Lung (tissue), 11 donors: ENCODE measurements at regions not wholly inside any gene's neighbourhood (a gene's known extent, or its start where the extent isn't known, plus 50 kb on each side); places are given as distances from the start of the nearest gene placed in this dataset.

Source experiments
- ATAC-seq: fragments of 200-7000 bp; cut with Tn5 transposase; one replicate; pipeline ENCODE4 v1.9.1; 2020; ENCODE audit warnings: moderate number of reproducible peaks; ENCODE audit not compliant: insufficient read depth, low FRiP score
- DNase-seq, 3 donors: peaks; one replicate each; pipeline ENCODE4 v3.0.0-alpha.2; 2013 to 2017
- H3K27ac ChIP-seq, 2 donors: one replicate each; pipeline ENCODE4 v1.5.1; 2013; ENCODE audit warnings: mild to moderate bottlenecking in 2 of 2, moderate library complexity in 2 of 2, control low read depth in 1 of 2, inconsistent platforms in 1 of 2, low read depth in 1 of 2, low read length in 1 of 2
- H3K27me3 ChIP-seq, 3 donors: one replicate each; pipeline ENCODE4 v1.5.1; 2013; ENCODE audit warnings: low read length in 2 of 3; ENCODE audit not compliant: control insufficient read depth in 3 of 3, insufficient read depth in 3 of 3
- H3K36me3 ChIP-seq, 4 donors: one replicate each; pipeline ENCODE4 v1.5.1; 2013; ENCODE audit warnings: low read length in 4 of 4, mild to moderate bottlenecking in 1 of 4, moderate library complexity in 1 of 4; ENCODE audit not compliant: control insufficient read depth in 4 of 4, insufficient read depth in 4 of 4
- H3K4me1 ChIP-seq, 5 donors: one replicate each; pipeline ENCODE4 v1.5.1; 2013; ENCODE audit warnings: low read length in 5 of 5, mild to moderate bottlenecking in 2 of 5, moderate library complexity in 1 of 5; ENCODE audit not compliant: control insufficient read depth in 5 of 5, insufficient read depth in 5 of 5
- H3K4me3 ChIP-seq: one replicate; pipeline ENCODE4 v1.5.1; 2013; ENCODE audit warnings: mild to moderate bottlenecking, control low read depth, moderate library complexity
- H3K9ac ChIP-seq, 2 donors: one replicate each; pipeline ENCODE4 v1.5.1; 2013; ENCODE audit warnings: low read length in 2 of 2, control low read depth in 1 of 2; ENCODE audit not compliant: insufficient read depth in 1 of 2
- H3K9me3 ChIP-seq, 4 donors: one replicate each; pipeline ENCODE4 v1.5.1; 2013; ENCODE audit warnings: low read length in 3 of 4, mild to moderate bottlenecking in 1 of 4, moderate library complexity in 1 of 4; ENCODE audit not compliant: control insufficient read depth in 4 of 4, insufficient read depth in 3 of 4
- WGBS, 2 donors: extraction: QIAGEN DNeasy Blood & Tissue Kit; methylation state at CpG; one replicate each; pipeline ENCODE4 v1.1.7; 2013; 5-methylcytosine and 5-hydroxymethylcytosine counted together
- TF ChIP-seq, protein P1 (sequence below): IDR thresholded peaks from 2 replicates; pipeline ENCODE4 v1.5.1; 2012; ENCODE audit warnings: mild to moderate bottlenecking; ENCODE audit errors: control extremely low read depth, extremely low read depth
- donor health status: control.
- donor health status: control.
- donor health status: Bipolar disorder and iron deficiency.
- donor health status: healthy.
- donor health status: DM: yes; HTN: yes; CAD: no.

DNA sequence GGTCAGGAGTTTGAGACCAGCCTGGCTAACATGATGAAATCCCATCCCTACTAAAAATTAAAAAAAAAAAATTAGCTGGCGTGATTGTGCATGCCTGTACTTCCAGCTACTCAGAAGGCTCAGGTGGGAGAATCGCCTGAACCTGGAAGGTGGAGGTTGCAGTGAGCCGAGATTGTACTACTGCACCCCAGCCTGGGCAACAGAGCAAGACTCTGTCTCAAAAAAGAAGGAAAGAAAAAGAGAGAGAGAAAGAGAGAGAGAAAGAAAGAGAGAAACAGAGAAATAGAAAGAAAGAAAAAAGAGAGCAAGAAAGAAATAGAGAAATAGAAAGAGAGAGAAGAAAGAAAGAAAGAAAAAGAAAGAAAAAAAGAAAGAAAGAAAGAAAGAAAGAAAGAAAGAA, 292.8 kb upstream of the KLF6 start:
- ATAC-seq (no peak), DNase-seq (no peak)
- Histone ChIP-seq H3K36me3 (no peaks in the 10 kb centered on the region), H3K9ac (no peak overlapping the region), H3K9me3 (no peaks in the 10 kb centered on the region), H3K4me1 (peaks cover 0 to 9% (median 4%) of the 10 kb centered on the region in 5 donors), H3K27me3 (no peaks in the 10 kb centered on the region), H3K4me3 (no peak overlapping the region), H3K27ac (no peak overlapping the region)
- WGBS, 2 donors, result 92 to 97% methylated on average over 3 of the region's 3 CpGs
- TF ChIP-seq, protein P1, sequence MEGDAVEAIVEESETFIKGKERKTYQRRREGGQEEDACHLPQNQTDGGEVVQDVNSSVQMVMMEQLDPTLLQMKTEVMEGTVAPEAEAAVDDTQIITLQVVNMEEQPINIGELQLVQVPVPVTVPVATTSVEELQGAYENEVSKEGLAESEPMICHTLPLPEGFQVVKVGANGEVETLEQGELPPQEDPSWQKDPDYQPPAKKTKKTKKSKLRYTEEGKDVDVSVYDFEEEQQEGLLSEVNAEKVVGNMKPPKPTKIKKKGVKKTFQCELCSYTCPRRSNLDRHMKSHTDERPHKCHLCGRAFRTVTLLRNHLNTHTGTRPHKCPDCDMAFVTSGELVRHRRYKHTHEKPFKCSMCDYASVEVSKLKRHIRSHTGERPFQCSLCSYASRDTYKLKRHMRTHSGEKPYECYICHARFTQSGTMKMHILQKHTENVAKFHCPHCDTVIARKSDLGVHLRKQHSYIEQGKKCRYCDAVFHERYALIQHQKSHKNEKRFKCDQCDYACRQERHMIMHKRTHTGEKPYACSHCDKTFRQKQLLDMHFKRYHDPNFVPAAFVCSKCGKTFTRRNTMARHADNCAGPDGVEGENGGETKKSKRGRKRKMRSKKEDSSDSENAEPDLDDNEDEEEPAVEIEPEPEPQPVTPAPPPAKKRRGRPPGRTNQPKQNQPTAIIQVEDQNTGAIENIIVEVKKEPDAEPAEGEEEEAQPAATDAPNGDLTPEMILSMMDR, result no peak

DNA sequence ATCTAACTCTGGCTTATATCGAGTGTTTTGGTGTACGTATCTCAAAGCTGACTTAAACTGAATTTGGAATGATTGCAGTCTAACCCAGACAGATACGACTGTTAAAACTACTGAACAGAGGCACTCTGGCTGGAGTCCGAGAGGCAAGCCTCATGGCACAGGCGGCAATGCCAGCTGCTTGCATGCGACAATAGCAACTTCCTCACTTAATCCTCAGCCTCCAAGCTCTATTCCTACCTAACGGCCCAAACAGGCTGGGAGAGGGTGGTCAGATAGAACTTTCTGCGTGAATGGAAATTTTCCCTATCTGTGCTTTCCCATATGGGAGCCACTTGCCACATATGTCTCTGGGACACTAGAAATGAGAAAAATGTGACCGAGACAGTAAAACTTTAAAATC, 292.0 kb upstream of the KLF6 start:
- ATAC-seq, result no peak
- TF ChIP-seq, protein P1, result no peak
- H3K4me3 ChIP-seq, result no peak overlapping the region
- no peaks in the 10 kb centered on the region for H3K36me3 ChIP-seq
- H3K4me1 ChIP-seq, result peaks cover 0 to 5% (median 4%) of the 10 kb centered on the region in 5 donors
- no peaks in the 10 kb centered on the region for H3K9me3 ChIP-seq
- WGBS, 2 donors, result 95 to 96% methylated on average over 9 of the region's 9 CpGs
- no peaks in the 10 kb centered on the region for H3K27me3 ChIP-seq
- no peak overlapping the region for H3K27ac ChIP-seq
- no peak for DNase-seq
- no peak overlapping the region for H3K9ac ChIP-seq

DNA sequence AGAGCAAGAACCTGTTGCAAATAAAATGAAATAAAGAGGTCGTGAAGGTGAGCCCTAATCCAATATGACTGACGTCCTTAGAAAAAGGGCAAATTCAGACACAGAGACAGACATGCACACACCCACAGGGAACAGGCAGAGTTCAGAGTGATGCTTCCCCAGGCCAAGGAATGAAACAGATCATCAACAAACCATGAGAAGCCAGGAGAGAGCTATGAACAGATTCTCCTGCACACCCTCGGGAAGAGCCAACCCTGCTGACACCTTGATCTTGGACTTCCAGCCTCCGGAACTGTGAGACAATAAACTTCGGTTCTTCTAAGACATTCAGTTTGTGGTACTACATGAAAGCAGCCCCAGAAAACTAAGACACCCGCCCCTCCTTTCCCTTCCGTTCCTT, 290.4 kb upstream of the KLF6 start:
- no peak overlapping the region for H3K4me3 ChIP-seq
- H3K9me3 ChIP-seq, result no peaks in the 10 kb centered on the region
- H3K36me3 ChIP-seq, result no peaks in the 10 kb centered on the region
- H3K4me1 ChIP-seq, result peaks cover 0 to 4% (median 0%) of the 10 kb centered on the region in 5 donors
- DNase-seq (no peak), ATAC-seq (no peak)
- no peaks in the 10 kb centered on the region for H3K27me3 ChIP-seq
- H3K9ac ChIP-seq, result no peak overlapping the region
- no peak overlapping the region for H3K27ac ChIP-seq
- 95 to 96% methylated on average over 7 of the region's 7 CpGs for WGBS, 2 donors
- TF ChIP-seq, protein P1, result no peak
